ENCODE measurements at regions not wholly inside any gene's neighbourhood (a gene's known extent, or its start where the extent isn't known, plus 50 kb on each side); places are given as distances from the start of the nearest gene placed in this dataset.

- no peak for DNase-seq
Observed at GRCh38 chr2:46829231-46829995, 86.2 kb downstream of the MCFD2 start.

GRCh38 chr2:46828491-46829230 lies 86.9 kb downstream of the MCFD2 start:
- DNase-seq, result no peak

GRCh38 chr2:46828135-46828438 lies 87.5 kb downstream of the MCFD2 start:
- DNase-seq, result no peak

- DNase-seq, result no peak
Observed at GRCh38 chr2:46827274-46828134, 88.1 kb downstream of the MCFD2 start.

GRCh38 chr2:46826569-46827245 lies 88.9 kb downstream of the MCFD2 start:
- DNase-seq, result no peak

DNA sequence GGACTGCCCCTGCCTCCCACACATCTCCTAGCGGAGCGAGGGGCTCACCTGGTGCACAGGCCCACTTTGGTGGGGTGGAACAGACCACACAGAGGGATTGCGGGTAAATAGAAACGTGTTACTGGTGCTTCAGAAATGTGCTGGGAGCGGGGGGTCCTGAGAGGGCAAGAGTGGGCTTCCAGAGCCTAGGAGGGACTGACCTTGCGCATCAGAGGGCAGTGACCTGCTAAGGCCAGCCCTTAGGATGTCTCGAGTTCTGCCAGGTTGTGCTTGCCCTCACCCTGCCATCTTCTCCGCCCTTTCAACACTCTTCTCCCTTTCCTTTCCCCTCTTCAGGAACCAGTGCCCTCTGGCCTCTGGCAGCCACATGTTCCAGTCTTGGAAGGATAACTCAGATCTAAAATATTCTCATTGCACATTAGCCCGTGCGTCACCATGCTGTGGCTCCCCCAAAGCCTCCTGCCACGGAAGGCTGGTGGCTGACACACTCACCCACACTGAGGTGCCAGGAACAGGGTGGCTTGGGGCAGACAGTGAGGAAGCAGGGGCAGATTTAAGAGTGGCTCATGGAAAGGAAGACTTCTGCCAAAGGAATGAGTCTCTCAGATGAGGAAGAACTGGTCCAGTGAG lies 89.6 kb downstream of the MCFD2 start:
- no peak for DNase-seq

DNA sequence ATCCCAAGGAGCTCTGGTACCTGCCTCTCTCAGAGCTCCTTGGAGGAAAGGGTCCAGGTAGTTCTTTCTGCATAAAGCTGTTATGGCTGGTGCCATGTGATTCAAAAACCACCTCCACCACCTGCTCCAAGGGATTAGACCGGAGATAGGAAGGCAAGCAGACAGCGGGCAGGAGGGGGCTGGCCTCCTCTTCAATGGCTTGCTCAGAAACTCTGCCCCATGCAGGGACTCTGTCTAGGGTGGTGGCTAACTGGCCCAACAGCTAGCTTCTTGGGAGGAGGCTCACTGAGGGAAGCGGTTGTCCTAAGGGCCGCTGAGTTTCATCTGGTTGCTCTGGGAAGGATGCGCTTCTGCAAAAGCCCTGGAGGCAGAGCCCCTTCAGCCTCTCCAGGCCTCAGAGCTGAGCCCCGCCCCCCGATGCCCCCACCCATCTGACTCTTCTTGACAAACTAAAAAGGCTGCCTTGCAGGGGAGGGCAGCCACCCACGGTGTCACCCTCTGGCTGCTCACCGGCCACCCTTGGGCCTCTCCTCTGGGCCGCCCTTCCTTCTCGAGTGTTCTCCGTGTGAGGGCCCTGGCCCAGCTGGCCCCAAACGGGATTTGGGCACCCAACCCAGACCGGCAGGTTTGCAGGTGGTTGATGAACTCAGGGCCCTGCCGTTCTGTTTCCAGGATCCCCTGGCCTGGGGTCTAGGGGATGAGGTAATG lies 90.2 kb downstream of the MCFD2 start:
- DNase-seq, result no peak

DNA sequence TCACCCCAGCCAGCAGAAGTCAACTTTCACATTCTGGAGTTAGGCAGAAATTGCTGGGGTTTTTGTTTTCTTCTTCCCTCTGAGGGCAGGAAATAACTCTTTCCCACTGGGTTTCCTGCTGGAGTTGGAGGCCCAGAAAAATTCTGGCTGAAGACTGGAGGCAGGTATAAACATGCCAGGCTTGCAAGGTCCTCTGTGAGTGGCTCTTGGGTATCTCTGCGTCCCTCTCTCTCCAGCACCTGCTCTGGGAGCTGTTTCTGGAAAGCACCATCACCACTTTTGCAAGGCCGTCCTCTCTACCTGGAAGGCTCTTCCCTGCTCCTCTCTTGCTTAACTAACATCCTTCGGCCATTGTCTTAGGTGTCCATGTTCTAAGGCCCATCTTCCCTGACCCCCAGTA lies 91.0 kb downstream of the MCFD2 start:
- DNase-seq, result no peak

DNA sequence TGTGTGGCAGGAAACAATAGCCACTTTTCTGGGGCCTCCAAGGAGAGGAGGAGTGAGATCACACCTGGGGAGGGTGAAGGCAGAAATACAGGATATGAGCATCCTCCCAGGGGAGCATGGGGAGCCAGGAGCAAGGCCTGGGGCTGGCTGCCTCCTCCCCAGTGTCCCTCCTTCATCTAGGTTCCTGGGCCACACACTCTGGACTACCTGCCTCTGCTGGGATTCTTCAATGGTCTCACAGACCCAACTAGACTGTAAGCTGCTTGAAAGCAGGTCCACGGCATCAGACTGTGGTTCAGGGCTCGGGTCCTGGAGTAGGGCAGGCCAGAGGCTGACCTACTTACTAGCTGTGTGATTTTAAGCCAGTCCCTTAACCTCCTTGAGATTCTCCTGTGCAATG lies 94.0 kb downstream of the MCFD2 start:
- no peak for DNase-seq

DNA sequence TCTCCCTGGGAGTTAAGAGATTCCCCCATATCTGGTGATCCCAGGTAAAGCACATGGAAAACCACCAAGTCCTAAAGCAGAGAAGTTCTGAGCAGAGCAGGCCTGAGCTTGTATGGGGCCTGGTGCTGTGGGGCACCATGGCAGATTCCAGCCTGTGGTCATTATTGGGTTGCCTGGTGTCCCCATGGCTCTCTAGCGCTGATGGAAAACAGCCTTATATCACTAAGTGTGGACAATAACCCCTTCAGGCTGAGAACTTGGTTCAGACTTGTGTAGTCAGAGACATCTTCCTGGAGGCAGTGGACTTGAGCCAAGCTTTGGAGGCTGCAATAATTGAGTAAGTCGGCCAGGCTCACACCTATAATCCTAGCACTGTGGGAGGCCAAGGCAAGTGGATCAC lies 96.8 kb downstream of the MCFD2 start:
- DNase-seq, result no peak

- no peak for DNase-seq
Observed at GRCh38 chr2:46818141-46818621, 97.4 kb downstream of the MCFD2 start.

GRCh38 chr2:46816846-46817726 lies 98.5 kb downstream of the MCFD2 start:
- DNase-seq, result no peak

GRCh38 chr2:46816151-46816845 lies 99.3 kb downstream of the MCFD2 start:
- no peak for DNase-seq

GRCh38 chr2:46815121-46815802 lies 100.3 kb downstream of the MCFD2 start:
- DNase-seq, result no peak

- no peak for DNase-seq
Observed at GRCh38 chr2:46814160-46814961, 101.2 kb downstream of the MCFD2 start.

DNA sequence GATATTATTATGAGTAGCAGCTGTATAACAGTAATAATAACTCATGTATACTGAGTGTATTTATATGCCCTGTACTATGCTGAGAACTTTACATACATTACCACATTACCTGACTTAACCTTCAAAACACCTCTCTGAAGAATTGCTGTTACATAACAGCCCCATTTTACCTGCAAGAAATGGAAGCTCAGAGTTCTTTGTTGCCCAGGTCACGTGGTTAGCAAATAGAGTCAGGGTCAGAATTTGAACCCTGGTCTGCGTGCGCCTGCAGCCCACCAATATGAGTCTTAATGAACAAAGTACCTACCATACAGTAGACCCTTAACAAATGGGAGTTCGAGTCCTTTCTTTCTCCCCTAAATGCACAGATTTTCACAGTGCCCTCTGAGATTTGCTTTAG lies 101.9 kb downstream of the MCFD2 start:
- no peak for DNase-seq

GRCh38 chr2:46813020-46813415 lies 102.6 kb downstream of the MCFD2 start:
- no peak for DNase-seq

Measured in GOT3 (cell line).